ENCODE measurements at regions not wholly inside any gene's neighbourhood (a gene's known extent, or its start where the extent isn't known, plus 50 kb on each side); places are given as distances from the start of the nearest gene placed in this dataset.
"Not testable (repeated sequence)": the region's sequence is repeated elsewhere in the genome, so short reads cannot be mapped to it uniquely, and the experiment has no call there.

DNA sequence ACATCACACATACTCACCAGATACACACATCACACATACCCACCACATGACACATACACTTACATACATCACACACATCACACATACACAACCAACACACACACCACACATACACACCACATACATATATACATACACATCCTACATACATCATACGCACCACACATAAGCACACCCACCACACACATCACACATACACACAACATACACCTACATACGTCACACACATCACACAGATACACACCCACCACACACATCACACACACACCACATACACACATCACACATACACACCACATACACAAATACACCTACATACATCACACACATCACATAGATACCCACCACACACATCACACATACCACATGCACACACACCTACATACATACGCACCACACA is 158.4 kb downstream of the NDUFA10 start:
- H2AFZ ChIP-seq (ENCODE audit: control insufficient read depth, low read length): no peak overlapping the region
- no peak overlapping the region for H3K27ac ChIP-seq (ENCODE audit: control insufficient read depth, insufficient read depth, low read length)
- no peak for DNase-seq (ENCODE audit: low read depth, low spot score)
- no peaks in the 10 kb centered on the region for H3K9me1 ChIP-seq (ENCODE audit: control insufficient read depth, extremely low read depth, insufficient read depth, low read length)
- H3K4me2 ChIP-seq (ENCODE audit: control insufficient read depth, extremely low read depth, insufficient read depth, low read depth, low read length): no peak overlapping the region
- no peaks in the 10 kb centered on the region for H3K36me3 ChIP-seq (ENCODE audit: control insufficient read depth in 2 of 2, extremely low read depth in 1 of 2, insufficient read depth in 2 of 2, low read length in 2 of 2)
- FAIRE-seq: no peak
- H3K4me1 ChIP-seq (ENCODE audit: control insufficient read depth, extremely low read depth, insufficient read depth, low read length): no peaks in the 10 kb centered on the region
- no peak overlapping the region for H3K9ac ChIP-seq (ENCODE audit: control insufficient read depth, extremely low read depth, insufficient read depth, low read length)
- H4K20me1 ChIP-seq (ENCODE audit: control insufficient read depth, extremely low read depth, insufficient read depth, low read length): no peaks in the 10 kb centered on the region
- H3K4me3 ChIP-seq (ENCODE audit: control insufficient read depth in 2 of 3, extremely low read depth in 1 of 3, insufficient read depth in 2 of 3, low read depth in 1 of 3, low read length in 3 of 3): no peak overlapping the region
- H3K27me3 ChIP-seq (ENCODE audit: control insufficient read depth, extremely low read depth, insufficient read depth, low read length): no peaks in the 10 kb centered on the region
- dilution Hi-C loops (cut with MboI; ENCODE audit: extremely low pct_ligation_motif_present, low sequenced_read_pairs): no loop called here
- H3K9me3 ChIP-seq (ENCODE audit: control insufficient read depth, low read depth, low read length): peaks cover 13% of the 10 kb centered on the region
- TF ChIP-seq, protein P1, sequence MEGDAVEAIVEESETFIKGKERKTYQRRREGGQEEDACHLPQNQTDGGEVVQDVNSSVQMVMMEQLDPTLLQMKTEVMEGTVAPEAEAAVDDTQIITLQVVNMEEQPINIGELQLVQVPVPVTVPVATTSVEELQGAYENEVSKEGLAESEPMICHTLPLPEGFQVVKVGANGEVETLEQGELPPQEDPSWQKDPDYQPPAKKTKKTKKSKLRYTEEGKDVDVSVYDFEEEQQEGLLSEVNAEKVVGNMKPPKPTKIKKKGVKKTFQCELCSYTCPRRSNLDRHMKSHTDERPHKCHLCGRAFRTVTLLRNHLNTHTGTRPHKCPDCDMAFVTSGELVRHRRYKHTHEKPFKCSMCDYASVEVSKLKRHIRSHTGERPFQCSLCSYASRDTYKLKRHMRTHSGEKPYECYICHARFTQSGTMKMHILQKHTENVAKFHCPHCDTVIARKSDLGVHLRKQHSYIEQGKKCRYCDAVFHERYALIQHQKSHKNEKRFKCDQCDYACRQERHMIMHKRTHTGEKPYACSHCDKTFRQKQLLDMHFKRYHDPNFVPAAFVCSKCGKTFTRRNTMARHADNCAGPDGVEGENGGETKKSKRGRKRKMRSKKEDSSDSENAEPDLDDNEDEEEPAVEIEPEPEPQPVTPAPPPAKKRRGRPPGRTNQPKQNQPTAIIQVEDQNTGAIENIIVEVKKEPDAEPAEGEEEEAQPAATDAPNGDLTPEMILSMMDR (optimal IDR thresholded peaks at IDR 0.05 in 1 of 3, IDR thresholded peaks at IDR 0.05 in 1 of 3, conservative IDR thresholded peaks at IDR 0.05 in 1 of 3; ENCODE audit: extremely low read depth in 1 of 3, insufficient read depth in 2 of 3, low read length in 3 of 3): no peak
- no peak for TF ChIP-seq EZH2 (IDR thresholded peaks at IDR 0.05; ENCODE audit: low read length)
- no peaks in the 10 kb centered on the region for H3K79me2 ChIP-seq (ENCODE audit: control insufficient read depth, insufficient read depth, low read length)

DNA sequence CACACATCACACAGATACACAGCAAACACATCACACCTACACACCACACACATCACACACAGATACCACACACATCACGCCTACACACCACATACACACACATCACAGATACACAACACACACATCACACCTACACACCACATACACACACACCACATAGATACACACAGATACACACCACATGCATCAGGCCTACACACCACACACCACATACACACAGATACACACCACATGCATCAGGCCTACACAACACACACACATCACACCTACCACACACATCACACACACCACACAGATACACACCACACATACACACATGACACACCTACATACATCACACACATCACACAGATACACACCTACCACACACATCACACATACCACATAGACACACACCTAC is 158.8 kb downstream of the NDUFA10 start:
- Histone ChIP-seq H3K4me1 (ENCODE audit: control insufficient read depth, extremely low read depth, insufficient read depth, low read length) (no peaks in the 10 kb centered on the region), H3K9me1 (ENCODE audit: control insufficient read depth, extremely low read depth, insufficient read depth, low read length) (no peaks in the 10 kb centered on the region), H2AFZ (ENCODE audit: control insufficient read depth, low read length) (no peak overlapping the region), H3K9me3 (ENCODE audit: control insufficient read depth, low read depth, low read length) (peaks cover 13% of the 10 kb centered on the region), H3K27ac (ENCODE audit: control insufficient read depth, insufficient read depth, low read length) (no peak overlapping the region), H4K20me1 (ENCODE audit: control insufficient read depth, extremely low read depth, insufficient read depth, low read length) (no peaks in the 10 kb centered on the region), H3K36me3 (ENCODE audit: control insufficient read depth in 2 of 2, extremely low read depth in 1 of 2, insufficient read depth in 2 of 2, low read length in 2 of 2) (no peaks in the 10 kb centered on the region), H3K4me2 (ENCODE audit: control insufficient read depth, extremely low read depth, insufficient read depth, low read depth, low read length) (no peak overlapping the region), H3K4me3 (ENCODE audit: control insufficient read depth in 2 of 3, extremely low read depth in 1 of 3, insufficient read depth in 2 of 3, low read depth in 1 of 3, low read length in 3 of 3) (no peak overlapping the region), H3K9ac (ENCODE audit: control insufficient read depth, extremely low read depth, insufficient read depth, low read length) (no peak overlapping the region), H3K27me3 (ENCODE audit: control insufficient read depth, extremely low read depth, insufficient read depth, low read length) (no peaks in the 10 kb centered on the region), H3K79me2 (ENCODE audit: control insufficient read depth, insufficient read depth, low read length) (no peaks in the 10 kb centered on the region)
- FAIRE-seq: no peak
- DNase-seq (ENCODE audit: low read depth, low spot score): no peak
- dilution Hi-C loops (cut with MboI; ENCODE audit: extremely low pct_ligation_motif_present, low sequenced_read_pairs): no loop called here
- TF ChIP-seq, protein P1 (optimal IDR thresholded peaks at IDR 0.05 in 1 of 3, IDR thresholded peaks at IDR 0.05 in 1 of 3, conservative IDR thresholded peaks at IDR 0.05 in 1 of 3; ENCODE audit: extremely low read depth in 1 of 3, insufficient read depth in 2 of 3, low read length in 3 of 3): no peak
- no peak for TF ChIP-seq EZH2 (IDR thresholded peaks at IDR 0.05; ENCODE audit: low read length)

DNA sequence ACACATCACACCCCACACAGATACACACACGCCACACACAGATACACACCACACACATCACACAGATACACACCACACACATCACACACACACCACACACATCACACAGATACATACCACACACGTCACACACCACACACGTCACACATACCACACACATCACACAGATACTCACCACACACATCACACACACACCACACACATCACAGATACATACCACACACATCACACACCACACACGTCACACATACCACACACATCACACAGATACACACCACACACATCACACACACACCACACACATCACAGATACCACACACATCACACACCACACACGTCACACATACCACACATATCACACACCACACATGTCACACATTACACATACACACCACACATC is 159.3 kb downstream of the NDUFA10 start:
- FAIRE-seq; H3K27ac ChIP-seq (ENCODE audit: control insufficient read depth, insufficient read depth, low read length); H2AFZ ChIP-seq (ENCODE audit: control insufficient read depth, low read length); H3K4me2 ChIP-seq (ENCODE audit: control insufficient read depth, extremely low read depth, insufficient read depth, low read depth, low read length); H4K20me1 ChIP-seq (ENCODE audit: control insufficient read depth, extremely low read depth, insufficient read depth, low read length); H3K4me3 ChIP-seq (ENCODE audit: control insufficient read depth in 2 of 3, extremely low read depth in 1 of 3, insufficient read depth in 2 of 3, low read depth in 1 of 3, low read length in 3 of 3); DNase-seq (ENCODE audit: low read depth, low spot score); H3K9ac ChIP-seq (ENCODE audit: control insufficient read depth, extremely low read depth, insufficient read depth, low read length); H3K27me3 ChIP-seq (ENCODE audit: control insufficient read depth, extremely low read depth, insufficient read depth, low read length); H3K79me2 ChIP-seq (ENCODE audit: control insufficient read depth, insufficient read depth, low read length); H3K4me1 ChIP-seq (ENCODE audit: control insufficient read depth, extremely low read depth, insufficient read depth, low read length); H3K9me1 ChIP-seq (ENCODE audit: control insufficient read depth, extremely low read depth, insufficient read depth, low read length); dilution Hi-C loops (cut with MboI; ENCODE audit: extremely low pct_ligation_motif_present, low sequenced_read_pairs); H3K36me3 ChIP-seq (ENCODE audit: control insufficient read depth in 2 of 2, extremely low read depth in 1 of 2, insufficient read depth in 2 of 2, low read length in 2 of 2): not testable (repeated sequence)
- peaks cover 13% of the 10 kb centered on the region for H3K9me3 ChIP-seq (ENCODE audit: control insufficient read depth, low read depth, low read length)

Measured in keratinocyte (primary cell).